Ascending aorta (tissue), 2 donors: ENCODE measurements at regions not wholly inside any gene's neighbourhood (a gene's known extent, or its start where the extent isn't known, plus 50 kb on each side); places are given as distances from the start of the nearest gene placed in this dataset.

Experiments
- DNase-seq, 2 donors: peaks; one replicate each; pipeline ENCODE4 v3.0.0-alpha.2; 2019; ENCODE audit warnings: low spot score in 2 of 2
- H3K27ac ChIP-seq, 2 donors: fragments of 200-600 bp; sonication (generic); one replicate each; pipeline ENCODE4 v1.5.1; 2016 to 2017; ENCODE audit warnings: mild to moderate bottlenecking in 1 of 2
- H3K27me3 ChIP-seq: fragments of 200-600 bp; sonication (generic); one replicate; pipeline ENCODE4 v1.5.1; 2017
- H3K36me3 ChIP-seq, 2 donors: fragments of 200-600 bp; sonication (generic); one replicate each; pipeline ENCODE4 v1.5.1; 2016
- H3K4me1 ChIP-seq, 2 donors: fragments of 200-600 bp; sonication (generic); one replicate each; pipeline ENCODE4 v1.5.1; 2016 to 2017; ENCODE audit warnings: mild to moderate bottlenecking in 1 of 2
- H3K4me3 ChIP-seq, 2 donors: fragments of 200-600 bp; sonication (generic); one replicate each; pipeline ENCODE4 v1.5.1; 2016 to 2017; ENCODE audit warnings: mild to moderate bottlenecking in 1 of 2
- H3K9me3 ChIP-seq, 2 donors: fragments of 200-600 bp; sonication (generic); one replicate each; pipeline ENCODE4 v1.5.1; 2016
- CTCF ChIP-seq, 3 experiments: fragments of 200-600 bp in 2 of 3; fragments of 450-650 bp in 1 of 3; sonication (generic) in 2 of 3; IDR thresholded peaks; one replicate each; pipeline ENCODE4 v1.5.1; 2016 to 2019; ENCODE audit warnings: antibody characterized with exemption in 3 of 3, mild to moderate bottlenecking in 1 of 3, moderate library complexity in 1 of 3
- intact Hi-C: fragments of 100-400 bp; cut with DNase I; formaldehyde crosslinking; loops from one replicate; pipeline ENCODE4 v1.15.1; 2023

GRCh38 chr19:13699786-13700185, 64.5 kb upstream of the MRI1 start:
- H3K9me3 ChIP-seq, result peaks cover 0 to 3% of the 10 kb centered on the region in 2 donors
- H3K4me1 ChIP-seq, result no peaks in the 10 kb centered on the region
- no peaks in the 10 kb centered on the region for H3K27me3 ChIP-seq
- intact Hi-C loops, result no loop called here
- H3K4me3 ChIP-seq, result no peak overlapping the region
- DNase-seq, result no peak
- H3K27ac ChIP-seq, result no peak overlapping the region
- no peak for TF ChIP-seq CTCF (IDR thresholded peaks at IDR 0.05)
- H3K36me3 ChIP-seq, result no peaks in the 10 kb centered on the region

- no peak for TF ChIP-seq CTCF (IDR thresholded peaks at IDR 0.05)
- no peaks in the 10 kb centered on the region for H3K36me3 ChIP-seq
- DNase-seq, result no peak
- H3K9me3 ChIP-seq, result no peaks in the 10 kb centered on the region
- H3K27ac ChIP-seq, result no peak overlapping the region
- intact Hi-C loops, result no loop called here
- no peaks in the 10 kb centered on the region for H3K27me3 ChIP-seq
- H3K4me1 ChIP-seq, result peaks cover 0 to 7% of the 10 kb centered on the region in 2 donors
- H3K4me3 ChIP-seq, result no peak overlapping the region
These were observed 67.5 kb upstream of the MRI1 start for GRCh38 chr19:13696839-13697238.

GRCh38 chr19:13693889-13694288, 70.4 kb upstream of the MRI1 start:
- intact Hi-C loops, result no loop called here

GRCh38 chr19:13691569-13692435, 72.5 kb upstream of the MRI1 start:
- no peaks in the 10 kb centered on the region for H3K36me3 ChIP-seq
- TF ChIP-seq CTCF (IDR thresholded peaks at IDR 0.05), result no peak
- H3K4me3 ChIP-seq, result no peak overlapping the region
- DNase-seq, result peak; percentile 9 to 66
- H3K27ac ChIP-seq, result no peak overlapping the region
- no peaks in the 10 kb centered on the region for H3K27me3 ChIP-seq
- H3K4me1 ChIP-seq, result peaks cover 0 to 7% of the 10 kb centered on the region in 2 donors
- intact Hi-C loops, result no loop called here
- no peaks in the 10 kb centered on the region for H3K9me3 ChIP-seq

More at GRCh38 chr19:13693889-13694288, 70.4 kb upstream of the MRI1 start:
- Histone ChIP-seq H3K4me1 (peaks cover 0 to 7% of the 10 kb centered on the region in 2 donors), H3K27me3 (no peaks in the 10 kb centered on the region), H3K4me3 (no peak overlapping the region), H3K9me3 (no peaks in the 10 kb centered on the region), H3K27ac (no peak overlapping the region), H3K36me3 (no peaks in the 10 kb centered on the region)
- no peak for TF ChIP-seq CTCF (IDR thresholded peaks at IDR 0.05)
- no peak for DNase-seq

GRCh38 chr19:13689085-13689484, 75.2 kb upstream of the MRI1 start:
- Histone ChIP-seq H3K4me3 (no peak overlapping the region), H3K4me1 (peaks cover 0 to 7% of the 10 kb centered on the region in 2 donors), H3K36me3 (no peaks in the 10 kb centered on the region), H3K9me3 (no peaks in the 10 kb centered on the region), H3K27ac (no peak overlapping the region), H3K27me3 (no peaks in the 10 kb centered on the region)
- no peak for TF ChIP-seq CTCF (IDR thresholded peaks at IDR 0.05)
- intact Hi-C loops, result no loop called here
- no peak for DNase-seq
